T-helper 2 cell treated with Interferon-gamma antibody and Interleukin-4, amounts not matched to agents 5 μg/mL and 100 μg/mL, for 36 hours (primary cell): ENCODE measurements at regions not wholly inside any gene's neighbourhood (a gene's known extent, or its start where the extent isn't known, plus 50 kb on each side); places are given as distances from the start of the nearest gene placed in this dataset.

Source experiments
- DNase-seq: peaks from one replicate; pipeline ENCODE4 v3.0.0; 2021; ENCODE audit warnings: low spot score
- H3K27ac Mint-ChIP-seq: one replicate; pipeline ENCODE4 v1.8.0; 2021; ENCODE audit warnings: mild to moderate bottlenecking, mixed read lengths
- H3K27me3 Mint-ChIP-seq: one replicate; pipeline ENCODE4 v1.8.0; 2021; ENCODE audit warnings: low read depth, mixed read lengths
- H3K36me3 Mint-ChIP-seq: one replicate; pipeline ENCODE4 v1.8.0; 2021; ENCODE audit warnings: low read depth, mixed read lengths
- H3K4me1 Mint-ChIP-seq: one replicate; pipeline ENCODE4 v1.8.0; 2021; ENCODE audit warnings: low read depth, mixed read lengths
- H3K4me3 Mint-ChIP-seq: one replicate; pipeline ENCODE4 v1.8.0; 2022; ENCODE audit warnings: mild to moderate bottlenecking, moderate library complexity, mixed read lengths
- H3K9me3 Mint-ChIP-seq: one replicate; pipeline ENCODE4 v1.8.0; 2021; ENCODE audit warnings: mixed read lengths

DNA sequence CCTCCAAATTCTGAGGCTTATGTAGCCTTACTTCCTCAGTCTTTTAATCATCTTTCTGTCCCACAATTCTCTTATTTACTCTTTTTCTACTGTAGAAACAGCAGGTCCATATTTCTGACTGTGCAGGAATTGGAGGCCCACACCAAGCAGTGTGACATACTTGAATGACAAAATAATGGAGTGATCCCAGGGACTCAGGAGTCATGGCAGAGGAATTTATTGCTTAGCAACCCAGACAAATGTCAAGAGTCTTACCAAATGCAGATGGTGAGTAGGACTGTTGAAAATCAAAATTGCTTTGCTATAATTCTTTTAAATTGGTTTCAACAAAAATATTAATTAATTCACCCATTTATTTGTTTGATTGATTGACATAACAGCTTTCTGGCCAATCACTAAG lies 59.9 kb downstream of the HTR1B start:
- Mint-ChIP-seq H3K4me3 (no peak overlapping the region), H3K9me3 (peaks cover 7% of the 10 kb centered on the region), H3K27me3 (no peaks in the 10 kb centered on the region), H3K36me3 (no peaks in the 10 kb centered on the region), H3K27ac (no peak overlapping the region), H3K4me1 (no peaks in the 10 kb centered on the region)
- DNase-seq: no peak

DNA sequence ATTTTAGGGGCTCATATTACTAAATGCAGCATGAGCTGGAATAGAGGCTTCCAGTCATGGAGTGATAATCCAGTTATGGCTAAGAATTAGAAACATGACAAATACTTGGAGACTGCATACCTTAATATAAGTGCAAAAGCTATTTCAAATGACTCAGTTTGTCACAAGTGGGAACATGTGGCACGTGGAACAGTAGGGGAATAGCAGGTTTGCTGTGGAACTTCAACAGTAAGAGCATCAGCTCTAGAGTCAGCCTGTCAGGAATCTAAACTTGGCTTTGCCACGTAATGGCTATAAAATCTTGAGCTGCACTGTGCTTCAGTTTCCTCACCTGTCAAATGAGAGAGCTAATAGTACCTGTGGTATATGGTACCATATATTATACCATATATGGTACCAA lies 62.1 kb downstream of the HTR1B start:
- DNase-seq: no peak
- Mint-ChIP-seq H3K9me3 (peaks cover 12% of the 10 kb centered on the region), H3K4me3 (no peak overlapping the region), H3K27me3 (no peaks in the 10 kb centered on the region), H3K4me1 (no peaks in the 10 kb centered on the region), H3K36me3 (no peaks in the 10 kb centered on the region), H3K27ac (no peak overlapping the region)

DNA sequence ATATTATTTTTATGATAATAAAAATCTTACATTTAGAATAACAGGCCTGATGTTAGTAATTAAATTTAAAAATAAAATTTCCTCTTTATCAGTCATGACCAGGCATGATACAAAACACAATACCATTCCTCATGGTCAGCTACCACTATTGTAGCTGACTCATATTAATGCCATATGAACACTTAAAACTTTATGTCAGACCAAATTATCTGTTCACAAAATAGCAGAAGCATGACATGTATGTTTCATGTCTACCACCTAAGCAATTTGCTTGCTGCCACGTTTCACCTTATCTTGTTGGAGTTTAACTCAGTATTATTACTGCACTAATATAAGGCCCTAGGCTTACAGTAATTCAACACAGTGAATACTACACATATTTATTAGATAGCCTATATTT lies 65.7 kb downstream of the HTR1B start:
- no peak overlapping the region for H3K4me3 Mint-ChIP-seq
- H3K36me3 Mint-ChIP-seq: no peaks in the 10 kb centered on the region
- no peaks in the 10 kb centered on the region for H3K4me1 Mint-ChIP-seq
- H3K9me3 Mint-ChIP-seq: peaks cover 5% of the 10 kb centered on the region
- DNase-seq: no peak
- no peak overlapping the region for H3K27ac Mint-ChIP-seq
- no peaks in the 10 kb centered on the region for H3K27me3 Mint-ChIP-seq

DNA sequence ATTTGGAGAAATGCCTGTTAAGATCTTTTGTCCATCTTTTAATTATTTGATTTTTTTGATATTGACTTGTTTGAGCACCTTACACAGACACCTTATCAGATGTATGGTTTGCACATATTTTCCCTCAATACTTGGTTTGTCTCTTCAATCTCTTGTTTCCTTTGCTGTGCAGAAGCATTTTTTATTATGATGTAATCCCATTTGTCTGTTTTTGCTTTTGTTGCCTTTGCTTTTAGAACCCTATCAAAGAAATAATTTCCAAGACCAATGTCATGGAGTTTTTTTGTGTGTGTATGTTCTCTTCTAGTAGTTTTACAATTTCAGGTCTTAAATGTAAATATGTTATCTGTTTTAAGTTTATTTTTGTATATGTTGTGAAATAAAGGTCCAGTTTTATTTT lies 73.9 kb downstream of the HTR1B start:
- no peak for DNase-seq
- no peaks in the 10 kb centered on the region for H3K27me3 Mint-ChIP-seq

DNA sequence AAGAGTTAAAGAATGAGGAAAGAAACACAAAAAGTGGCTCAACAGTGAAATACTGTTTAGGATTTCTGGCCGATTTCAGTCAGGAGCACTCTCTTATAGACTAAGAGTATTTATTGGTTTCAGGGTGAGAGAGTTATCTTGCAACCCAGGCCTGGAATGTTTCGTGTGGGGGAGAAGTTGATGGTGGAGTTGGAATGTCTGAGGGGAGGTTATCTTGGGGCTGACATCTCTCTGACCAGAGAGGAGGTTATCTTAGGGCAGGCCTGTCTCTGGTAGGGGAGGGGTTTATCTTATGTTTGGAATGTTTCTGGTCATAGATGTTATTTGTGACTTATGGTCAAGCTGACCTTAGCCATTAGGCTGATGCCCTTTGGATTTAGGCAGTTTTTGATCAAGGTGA lies 80.3 kb downstream of the HTR1B start:
- Mint-ChIP-seq H3K27me3 (no peaks in the 10 kb centered on the region), H3K4me1 (no peaks in the 10 kb centered on the region), H3K36me3 (no peaks in the 10 kb centered on the region), H3K9me3 (peaks cover 18% of the 10 kb centered on the region), H3K27ac (no peak overlapping the region), H3K4me3 (no peak overlapping the region)
- no peak for DNase-seq

More for the DNA sequence above, 73.9 kb downstream of the HTR1B start:
- H3K36me3 Mint-ChIP-seq: no peaks in the 10 kb centered on the region
- no peak overlapping the region for H3K27ac Mint-ChIP-seq
- peaks cover 17% of the 10 kb centered on the region for H3K9me3 Mint-ChIP-seq
- no peaks in the 10 kb centered on the region for H3K4me1 Mint-ChIP-seq
- no peak overlapping the region for H3K4me3 Mint-ChIP-seq

DNA sequence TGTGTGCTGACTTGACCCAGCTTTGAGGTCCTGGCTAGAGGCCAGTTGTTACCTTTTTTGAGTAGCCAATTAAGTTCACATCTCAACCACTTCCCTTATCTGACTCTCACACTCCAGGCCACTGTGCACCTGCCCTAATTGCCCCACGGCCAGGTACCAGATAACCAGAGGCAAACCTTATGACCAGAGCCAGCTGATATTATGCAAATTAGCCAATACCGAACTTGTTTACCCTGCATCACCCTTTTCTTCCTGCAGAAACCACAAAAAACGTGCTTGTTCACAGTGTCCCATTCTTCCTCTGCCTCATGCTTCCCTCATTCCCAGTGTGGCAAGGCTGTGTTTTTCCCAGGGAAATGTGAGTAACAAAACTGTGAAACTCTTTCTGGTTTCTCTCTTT lies 89.3 kb downstream of the HTR1B start:
- Mint-ChIP-seq H3K27ac (no peak overlapping the region), H3K4me1 (no peaks in the 10 kb centered on the region), H3K4me3 (no peak overlapping the region), H3K27me3 (no peaks in the 10 kb centered on the region), H3K9me3 (peaks cover 8% of the 10 kb centered on the region), H3K36me3 (no peaks in the 10 kb centered on the region)
- DNase-seq: no peak

DNA sequence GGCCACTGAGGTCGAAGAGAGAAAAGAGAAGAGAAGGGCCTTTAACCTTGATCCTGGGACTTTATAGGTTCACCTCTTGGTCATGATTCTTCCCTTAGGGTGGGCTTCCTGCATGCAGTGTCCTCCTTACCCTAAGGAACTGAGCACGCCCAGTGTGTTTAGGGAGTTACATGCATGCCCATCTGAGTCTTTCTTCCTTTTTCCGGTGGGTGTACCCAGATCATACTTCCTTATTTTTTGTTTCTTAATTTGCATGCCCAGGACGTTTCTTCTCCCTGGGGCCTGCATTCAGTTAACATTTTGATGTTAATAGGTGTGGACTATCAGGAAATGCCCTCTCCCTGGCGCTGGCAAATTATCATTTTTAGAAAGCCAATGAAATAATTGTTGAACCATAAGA lies 91.5 kb downstream of the HTR1B start:
- Mint-ChIP-seq H3K4me1 (no peaks in the 10 kb centered on the region), H3K9me3 (peaks cover 8% of the 10 kb centered on the region), H3K36me3 (no peaks in the 10 kb centered on the region), H3K4me3 (no peak overlapping the region), H3K27me3 (no peaks in the 10 kb centered on the region), H3K27ac (no peak overlapping the region)
- no peak for DNase-seq

DNA sequence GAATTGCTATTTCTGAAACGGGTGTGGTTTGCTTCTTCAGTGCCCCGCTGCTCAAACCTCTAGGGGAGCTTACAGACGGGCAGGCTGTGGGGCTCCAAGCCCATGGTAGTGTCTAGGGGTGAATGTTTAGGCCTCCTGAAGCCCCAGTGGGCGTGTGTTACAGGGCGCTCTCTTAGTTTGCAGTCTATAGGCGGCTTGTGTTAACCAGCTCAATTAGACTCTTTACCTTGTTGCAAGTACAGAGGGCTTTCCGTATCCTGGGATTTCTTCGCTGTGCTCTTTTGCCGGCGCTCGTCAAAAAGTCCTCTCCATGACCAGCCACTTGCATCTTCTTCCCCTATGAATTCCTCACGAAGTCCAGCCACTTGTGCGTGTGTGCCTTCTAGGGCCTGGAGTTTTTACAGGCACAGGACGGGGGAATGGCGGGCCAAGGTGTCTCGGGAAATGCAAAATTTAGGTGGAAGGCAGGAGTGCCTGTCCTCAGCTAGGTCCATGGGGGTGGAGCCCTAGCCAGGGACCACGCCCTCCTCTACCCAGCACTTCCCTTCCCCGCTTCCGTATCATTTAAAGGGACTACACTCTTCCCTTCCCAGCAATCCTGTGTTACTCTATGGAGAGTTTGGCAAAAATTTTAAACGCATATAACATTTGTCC lies 94.5 kb downstream of the HTR1B start:
- Mint-ChIP-seq H3K27me3 (no peaks in the 10 kb centered on the region), H3K27ac (no peak overlapping the region), H3K4me3 (no peak overlapping the region), H3K4me1 (no peaks in the 10 kb centered on the region), H3K9me3 (peaks cover 15% of the 10 kb centered on the region), H3K36me3 (no peaks in the 10 kb centered on the region)
- no peak for DNase-seq

DNA sequence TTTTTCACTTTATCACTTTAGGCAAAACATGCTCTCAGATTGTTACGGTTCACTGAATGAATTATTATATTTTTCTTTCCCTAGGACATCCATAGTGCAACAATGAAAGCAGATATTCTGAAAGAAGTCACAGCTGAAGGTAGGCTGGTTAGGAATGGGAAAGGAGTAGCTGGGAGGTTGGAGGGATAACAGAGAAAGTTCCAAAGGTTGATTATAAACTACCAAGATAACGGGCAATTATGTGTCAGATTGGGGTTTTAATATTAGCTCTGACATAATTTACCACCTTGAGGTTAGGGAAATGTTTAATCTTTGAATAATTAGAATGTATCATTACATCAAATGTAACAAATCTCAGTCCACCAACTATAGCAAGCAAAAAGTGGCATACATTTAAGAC lies 96.5 kb downstream of the HTR1B start:
- no peak for DNase-seq
- Mint-ChIP-seq H3K9me3 (peaks cover 21% of the 10 kb centered on the region), H3K27ac (no peak overlapping the region), H3K4me3 (no peak overlapping the region), H3K4me1 (no peaks in the 10 kb centered on the region), H3K36me3 (no peaks in the 10 kb centered on the region), H3K27me3 (no peaks in the 10 kb centered on the region)

DNA sequence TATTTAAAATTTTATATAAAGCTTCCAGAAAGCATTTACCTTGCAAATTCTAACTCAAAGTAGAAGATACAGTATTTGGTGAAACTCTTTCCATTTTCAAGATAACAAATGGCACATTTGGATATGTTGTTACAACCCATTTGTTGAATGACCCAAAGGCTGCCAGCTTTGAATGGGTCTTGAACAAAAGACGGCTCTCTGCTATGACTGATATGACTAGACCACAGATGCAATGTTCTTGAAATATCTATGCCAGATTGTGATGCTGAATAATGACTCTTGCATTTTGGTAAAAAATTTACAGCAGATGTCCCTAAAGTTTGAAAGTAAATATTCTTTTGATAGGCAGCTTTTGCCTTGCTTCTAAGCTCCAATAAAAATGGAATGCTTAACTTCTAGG lies 99.6 kb downstream of the HTR1B start:
- H3K27ac Mint-ChIP-seq: no peak overlapping the region
- H3K4me3 Mint-ChIP-seq: no peak overlapping the region
- no peaks in the 10 kb centered on the region for H3K27me3 Mint-ChIP-seq
- peaks cover 16% of the 10 kb centered on the region for H3K9me3 Mint-ChIP-seq
- no peaks in the 10 kb centered on the region for H3K4me1 Mint-ChIP-seq
- H3K36me3 Mint-ChIP-seq: no peaks in the 10 kb centered on the region
- no peak for DNase-seq

DNA sequence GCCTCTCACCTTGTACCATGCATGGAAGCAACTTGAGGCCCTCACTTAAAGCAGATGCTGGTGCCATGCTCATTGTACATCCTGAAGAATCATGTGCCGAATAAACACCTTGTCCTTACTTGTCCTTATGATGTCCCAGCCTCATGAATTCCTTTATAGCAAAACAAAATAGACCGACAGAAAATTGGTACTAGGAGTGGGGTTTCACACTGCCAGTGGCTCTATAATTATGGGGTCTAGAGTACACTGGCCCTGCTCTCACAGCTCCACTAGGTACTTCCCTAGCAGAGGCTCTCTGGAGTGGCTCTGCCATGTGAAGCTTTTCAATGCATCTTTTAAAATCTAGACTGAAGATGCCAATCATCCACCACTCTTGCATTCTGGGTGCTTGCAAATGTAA lies 101.2 kb downstream of the HTR1B start:
- H3K4me1 Mint-ChIP-seq: no peaks in the 10 kb centered on the region
- peaks cover 19% of the 10 kb centered on the region for H3K9me3 Mint-ChIP-seq
- DNase-seq: no peak
- no peak overlapping the region for H3K4me3 Mint-ChIP-seq
- H3K36me3 Mint-ChIP-seq: no peaks in the 10 kb centered on the region
- no peak overlapping the region for H3K27ac Mint-ChIP-seq
- no peaks in the 10 kb centered on the region for H3K27me3 Mint-ChIP-seq

DNA sequence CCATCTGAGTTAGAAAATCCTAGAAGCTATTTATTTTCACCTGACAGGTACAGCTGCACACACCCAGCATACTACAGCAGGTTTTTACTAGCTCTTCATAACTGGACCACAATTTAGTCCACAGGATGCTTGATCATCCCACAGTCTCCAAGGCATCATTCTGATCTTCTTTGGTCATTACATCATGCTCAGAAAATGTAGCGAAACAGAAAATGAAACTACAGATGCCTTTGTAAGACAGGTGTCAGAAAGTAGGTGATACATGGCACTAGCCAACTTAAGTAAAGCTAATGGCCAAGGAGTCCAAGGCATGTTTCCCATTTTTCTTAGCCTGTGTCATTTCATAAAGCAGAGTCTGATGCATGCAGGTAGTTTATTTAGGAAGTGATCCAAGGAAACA lies 102.3 kb downstream of the HTR1B start:
- no peaks in the 10 kb centered on the region for H3K4me1 Mint-ChIP-seq
- peaks cover 23% of the 10 kb centered on the region for H3K9me3 Mint-ChIP-seq
- H3K36me3 Mint-ChIP-seq: no peaks in the 10 kb centered on the region
- H3K27ac Mint-ChIP-seq: no peak overlapping the region
- no peak for DNase-seq
- no peak overlapping the region for H3K4me3 Mint-ChIP-seq
- no peaks in the 10 kb centered on the region for H3K27me3 Mint-ChIP-seq

DNA sequence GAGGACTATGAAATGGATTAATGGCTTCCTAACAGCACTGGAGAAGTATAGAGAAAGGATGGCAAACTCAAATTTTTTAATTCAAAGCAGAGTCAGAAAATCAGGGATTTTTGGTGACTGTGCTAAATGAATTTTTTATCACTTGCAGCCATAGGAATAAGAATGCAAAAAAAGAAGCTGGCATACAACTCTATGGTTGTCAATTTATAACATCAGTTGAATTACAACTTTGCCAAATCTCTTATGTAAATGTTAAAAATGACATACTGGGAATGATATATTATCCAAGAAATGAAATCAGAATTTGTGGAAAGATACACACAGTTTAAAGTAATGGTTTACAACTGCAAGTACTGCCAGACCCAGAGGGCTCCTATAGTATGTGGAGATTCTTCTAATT lies 106.5 kb downstream of the HTR1B start:
- Mint-ChIP-seq H3K36me3 (no peaks in the 10 kb centered on the region), H3K9me3 (peaks cover 10% of the 10 kb centered on the region), H3K4me3 (no peak overlapping the region), H3K4me1 (no peaks in the 10 kb centered on the region), H3K27ac (no peak overlapping the region), H3K27me3 (no peaks in the 10 kb centered on the region)
- DNase-seq: no peak

DNA sequence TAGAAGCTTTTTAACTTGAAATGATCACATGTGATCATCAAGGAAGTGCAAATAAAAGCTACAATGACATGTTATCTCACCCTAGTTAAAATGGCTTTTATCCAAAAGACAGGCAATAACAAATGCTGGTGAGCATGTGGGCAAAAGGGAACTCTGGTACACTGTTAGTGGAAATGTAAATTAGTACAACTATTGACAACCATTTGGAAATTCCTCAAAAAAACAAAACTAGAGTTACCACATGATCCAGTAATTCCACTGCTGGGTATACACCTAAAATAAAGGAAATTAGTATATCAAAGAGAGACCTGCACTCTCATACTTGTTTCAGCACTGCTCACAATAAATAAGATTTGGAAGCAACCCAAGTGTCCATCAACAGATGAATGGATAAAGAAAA lies 108.7 kb downstream of the HTR1B start:
- DNase-seq: no peak
- no peaks in the 10 kb centered on the region for H3K36me3 Mint-ChIP-seq
- H3K4me1 Mint-ChIP-seq: no peaks in the 10 kb centered on the region
- H3K9me3 Mint-ChIP-seq: peaks cover 10% of the 10 kb centered on the region
- H3K4me3 Mint-ChIP-seq: no peak overlapping the region
- no peak overlapping the region for H3K27ac Mint-ChIP-seq
- no peaks in the 10 kb centered on the region for H3K27me3 Mint-ChIP-seq

DNA sequence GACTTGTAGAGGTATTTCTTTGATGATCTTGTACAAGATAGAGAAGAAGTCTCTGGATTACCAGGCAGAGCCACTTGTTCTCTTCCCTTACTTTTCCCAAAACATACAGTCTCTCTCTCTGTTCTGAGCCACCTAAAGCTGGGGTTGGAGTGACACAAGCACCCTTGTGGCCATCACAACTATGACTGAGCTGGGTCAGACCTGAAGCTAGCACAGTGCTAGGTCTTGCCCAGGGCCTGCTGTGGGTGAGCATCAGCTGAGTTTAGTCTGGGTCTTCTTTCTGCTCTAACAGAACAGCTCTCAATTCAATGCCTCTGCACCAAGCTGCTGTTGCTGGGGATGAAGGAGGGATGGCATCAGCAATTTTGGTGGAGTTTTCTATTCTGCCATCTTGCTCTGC lies 110.2 kb downstream of the HTR1B start:
- H3K36me3 Mint-ChIP-seq: no peaks in the 10 kb centered on the region
- H3K27ac Mint-ChIP-seq: no peak overlapping the region
- no peak for DNase-seq
- H3K4me3 Mint-ChIP-seq: no peak overlapping the region
- no peaks in the 10 kb centered on the region for H3K4me1 Mint-ChIP-seq
- no peaks in the 10 kb centered on the region for H3K27me3 Mint-ChIP-seq
- peaks cover 4% of the 10 kb centered on the region for H3K9me3 Mint-ChIP-seq
